NT2/D1 (cell line): ENCODE measurements at regions not wholly inside any gene's neighbourhood (a gene's known extent, or its start where the extent isn't known, plus 50 kb on each side); places are given as distances from the start of the nearest gene placed in this dataset.
"Not testable (repeated sequence)": the region's sequence is repeated elsewhere in the genome, so short reads cannot be mapped to it uniquely, and the experiment has no call there.

Experiments used
- SUZ12 ChIP-seq: IDR thresholded peaks from 2 replicates; pipeline ENCODE4 v1.6.1; 2011; ENCODE audit not compliant: insufficient read length, insufficient read depth; ENCODE audit errors: extremely low read depth
- YY1 ChIP-seq: IDR thresholded peaks from 2 replicates; pipeline ENCODE4 v1.6.1; 2011; ENCODE audit not compliant: insufficient read length, insufficient read depth
- ZNF274 ChIP-seq: IDR thresholded peaks from 2 replicates; pipeline ENCODE4 v1.6.1; 2011; ENCODE audit warnings: mild to moderate bottlenecking, low read depth, low read length

DNA sequence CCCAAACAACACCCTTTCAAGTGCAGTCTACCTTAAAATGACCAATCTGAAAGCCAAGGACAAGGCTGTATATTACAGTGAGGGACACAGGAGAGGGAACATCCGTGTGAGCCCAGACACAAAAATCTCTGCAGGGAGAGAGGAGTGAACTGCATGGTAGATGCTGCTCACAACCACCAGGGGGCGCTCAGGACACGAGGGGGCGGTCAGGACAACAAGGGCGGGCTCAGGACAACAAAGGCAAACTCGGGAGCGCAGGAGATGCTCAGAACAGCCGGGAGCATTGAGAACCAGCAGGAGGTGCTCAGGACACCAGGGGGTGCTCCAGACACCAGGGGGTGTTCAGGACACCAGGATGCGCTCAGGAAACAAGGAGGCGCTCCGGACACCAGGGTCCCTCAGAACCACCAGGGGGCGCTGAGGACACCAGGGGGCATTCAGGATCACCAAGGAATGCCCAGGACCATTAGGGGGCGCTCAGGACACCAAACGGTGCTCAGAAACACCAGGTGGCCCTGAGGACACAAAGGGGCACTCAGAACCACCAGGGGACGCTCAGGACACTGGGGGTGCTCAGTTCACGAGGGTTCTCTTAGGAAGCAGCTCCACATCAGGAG is 357.0 kb downstream of the TP53TG3F start:
- not testable (repeated sequence) for TF ChIP-seq SUZ12, YY1, ZNF274
